ENCODE measurements at regions not wholly inside any gene's neighbourhood (a gene's known extent, or its start where the extent isn't known, plus 50 kb on each side); places are given as distances from the start of the nearest gene placed in this dataset.
"Not testable (repeated sequence)": the region's sequence is repeated elsewhere in the genome, so short reads cannot be mapped to it uniquely, and the experiment has no call there.

- Histone ChIP-seq H3K36me3 (ENCODE audit: insufficient read depth) (no peaks in the 10 kb centered on the region), H3K4me1 (ENCODE audit: low read depth, poor library complexity, severe bottlenecking) (no peaks in the 10 kb centered on the region), H3K27me3 (ENCODE audit: insufficient read depth, low read depth) (no peaks in the 10 kb centered on the region), H2AFZ (ENCODE audit: low read depth) (no peak overlapping the region), H3K79me2 (ENCODE audit: insufficient read depth, low read depth) (no peaks in the 10 kb centered on the region), H3K27ac (no peak overlapping the region), H3K4me3 (IDR thresholded peaks at IDR 0.05; ENCODE audit: insufficient read depth, low read depth, low read length) (no peak overlapping the region), H4K20me1 (ENCODE audit: insufficient read depth) (no peaks in the 10 kb centered on the region), H3K4me2 (no peak overlapping the region), H3K9ac (no peak overlapping the region)
- no peak for TF ChIP-seq CTCF (conservative IDR thresholded peaks at IDR 0.05; ENCODE audit: low read depth, low read length)
Measured at GRCh38 chr9:17075758-17076485, 58.9 kb upstream of the CNTLN start.

- no peak overlapping the region for H3K27ac ChIP-seq
- no peaks in the 10 kb centered on the region for H3K27me3 ChIP-seq (ENCODE audit: insufficient read depth, low read depth)
- no peak for TF ChIP-seq CTCF (conservative IDR thresholded peaks at IDR 0.05; ENCODE audit: low read depth, low read length)
- H2AFZ ChIP-seq (ENCODE audit: low read depth): no peak overlapping the region
- no peaks in the 10 kb centered on the region for H3K36me3 ChIP-seq (ENCODE audit: insufficient read depth)
- H3K4me2 ChIP-seq: no peak overlapping the region
- no peaks in the 10 kb centered on the region for H3K79me2 ChIP-seq (ENCODE audit: insufficient read depth, low read depth)
- no peak overlapping the region for H3K4me3 ChIP-seq (IDR thresholded peaks at IDR 0.05; ENCODE audit: insufficient read depth, low read depth, low read length)
- H3K4me1 ChIP-seq (ENCODE audit: low read depth, poor library complexity, severe bottlenecking): no peaks in the 10 kb centered on the region
- no peaks in the 10 kb centered on the region for H4K20me1 ChIP-seq (ENCODE audit: insufficient read depth)
- no peak overlapping the region for H3K9ac ChIP-seq
Measured at GRCh38 chr9:17075146-17075757, 59.6 kb upstream of the CNTLN start.

GRCh38 chr9:17072563-17072962 is 62.3 kb upstream of the CNTLN start:
- H3K27ac ChIP-seq; H3K4me3 ChIP-seq (IDR thresholded peaks at IDR 0.05; ENCODE audit: insufficient read depth, low read depth, low read length): not testable (repeated sequence)

GRCh38 chr9:17068671-17069070 is 66.2 kb upstream of the CNTLN start:
- Histone ChIP-seq H3K4me1 (ENCODE audit: low read depth, poor library complexity, severe bottlenecking) (no peaks in the 10 kb centered on the region), H2AFZ (ENCODE audit: low read depth) (no peak overlapping the region), H3K79me2 (ENCODE audit: insufficient read depth, low read depth) (no peaks in the 10 kb centered on the region), H3K27ac (no peak overlapping the region), H3K4me2 (no peak overlapping the region), H3K36me3 (ENCODE audit: insufficient read depth) (no peaks in the 10 kb centered on the region), H3K4me3 (IDR thresholded peaks at IDR 0.05; ENCODE audit: insufficient read depth, low read depth, low read length) (no peak overlapping the region), H3K27me3 (ENCODE audit: insufficient read depth, low read depth) (no peaks in the 10 kb centered on the region), H3K9ac (no peak overlapping the region), H4K20me1 (ENCODE audit: insufficient read depth) (no peaks in the 10 kb centered on the region)
- no peak for TF ChIP-seq CTCF (conservative IDR thresholded peaks at IDR 0.05; ENCODE audit: low read depth, low read length)

More at GRCh38 chr9:17072563-17072962, 62.3 kb upstream of the CNTLN start:
- H3K9ac ChIP-seq; H3K36me3 ChIP-seq (ENCODE audit: insufficient read depth); H4K20me1 ChIP-seq (ENCODE audit: insufficient read depth); H3K27me3 ChIP-seq (ENCODE audit: insufficient read depth, low read depth); H3K4me1 ChIP-seq (ENCODE audit: low read depth, poor library complexity, severe bottlenecking); H3K4me2 ChIP-seq; H3K79me2 ChIP-seq (ENCODE audit: insufficient read depth, low read depth); H2AFZ ChIP-seq (ENCODE audit: low read depth): not testable (repeated sequence)

GRCh38 chr9:17065062-17065461 is 69.8 kb upstream of the CNTLN start:
- H3K27me3 ChIP-seq (ENCODE audit: insufficient read depth, low read depth): no peaks in the 10 kb centered on the region
- H3K9ac ChIP-seq: no peak overlapping the region
- H3K4me2 ChIP-seq: no peak overlapping the region

More at GRCh38 chr9:17065062-17065461, 69.8 kb upstream of the CNTLN start:
- Histone ChIP-seq H3K4me1 (ENCODE audit: low read depth, poor library complexity, severe bottlenecking) (no peaks in the 10 kb centered on the region), H4K20me1 (ENCODE audit: insufficient read depth) (no peaks in the 10 kb centered on the region), H3K36me3 (ENCODE audit: insufficient read depth) (no peaks in the 10 kb centered on the region), H3K4me3 (IDR thresholded peaks at IDR 0.05; ENCODE audit: insufficient read depth, low read depth, low read length) (no peak overlapping the region), H2AFZ (ENCODE audit: low read depth) (no peak overlapping the region), H3K79me2 (ENCODE audit: insufficient read depth, low read depth) (no peaks in the 10 kb centered on the region), H3K27ac (no peak overlapping the region)
- no peak for TF ChIP-seq CTCF (conservative IDR thresholded peaks at IDR 0.05; ENCODE audit: low read depth, low read length)

Measured in KMS-11 (cell line).